GM12873 (cell line): ENCODE measurements at regions not wholly inside any gene's neighbourhood (a gene's known extent, or its start where the extent isn't known, plus 50 kb on each side); places are given as distances from the start of the nearest gene placed in this dataset.

Experiments used
- TF ChIP-seq, protein P1 (sequence below): IDR thresholded peaks from 2 replicates; pipeline ENCODE4 v1.5.1; 2012; ENCODE audit warnings: low read depth, mild to moderate bottlenecking, moderate library complexity, low read length, control low read depth; ENCODE audit not compliant: insufficient read depth; ENCODE audit errors: missing control alignments

DNA sequence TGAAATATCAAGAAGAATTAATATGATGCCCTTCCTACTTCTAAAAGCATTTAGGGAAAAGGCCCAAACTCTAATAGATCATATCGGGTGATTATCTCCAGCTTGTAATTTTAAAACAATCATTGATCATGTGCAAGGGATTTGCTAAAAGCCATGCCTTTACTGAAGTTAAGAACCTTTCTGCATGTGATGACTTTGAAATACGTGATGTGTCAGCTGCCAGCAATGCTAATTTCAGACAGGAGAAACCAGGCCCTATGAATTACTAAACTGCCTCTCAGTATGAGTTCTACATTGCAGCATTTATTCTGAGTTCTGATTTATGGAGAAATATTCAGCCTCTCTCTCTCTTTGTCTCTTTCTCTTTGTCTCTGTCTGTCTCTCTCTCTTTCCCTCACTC is 203.6 kb upstream of the AKR1E2 start:
- TF ChIP-seq, protein P1, sequence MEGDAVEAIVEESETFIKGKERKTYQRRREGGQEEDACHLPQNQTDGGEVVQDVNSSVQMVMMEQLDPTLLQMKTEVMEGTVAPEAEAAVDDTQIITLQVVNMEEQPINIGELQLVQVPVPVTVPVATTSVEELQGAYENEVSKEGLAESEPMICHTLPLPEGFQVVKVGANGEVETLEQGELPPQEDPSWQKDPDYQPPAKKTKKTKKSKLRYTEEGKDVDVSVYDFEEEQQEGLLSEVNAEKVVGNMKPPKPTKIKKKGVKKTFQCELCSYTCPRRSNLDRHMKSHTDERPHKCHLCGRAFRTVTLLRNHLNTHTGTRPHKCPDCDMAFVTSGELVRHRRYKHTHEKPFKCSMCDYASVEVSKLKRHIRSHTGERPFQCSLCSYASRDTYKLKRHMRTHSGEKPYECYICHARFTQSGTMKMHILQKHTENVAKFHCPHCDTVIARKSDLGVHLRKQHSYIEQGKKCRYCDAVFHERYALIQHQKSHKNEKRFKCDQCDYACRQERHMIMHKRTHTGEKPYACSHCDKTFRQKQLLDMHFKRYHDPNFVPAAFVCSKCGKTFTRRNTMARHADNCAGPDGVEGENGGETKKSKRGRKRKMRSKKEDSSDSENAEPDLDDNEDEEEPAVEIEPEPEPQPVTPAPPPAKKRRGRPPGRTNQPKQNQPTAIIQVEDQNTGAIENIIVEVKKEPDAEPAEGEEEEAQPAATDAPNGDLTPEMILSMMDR: no peak

DNA sequence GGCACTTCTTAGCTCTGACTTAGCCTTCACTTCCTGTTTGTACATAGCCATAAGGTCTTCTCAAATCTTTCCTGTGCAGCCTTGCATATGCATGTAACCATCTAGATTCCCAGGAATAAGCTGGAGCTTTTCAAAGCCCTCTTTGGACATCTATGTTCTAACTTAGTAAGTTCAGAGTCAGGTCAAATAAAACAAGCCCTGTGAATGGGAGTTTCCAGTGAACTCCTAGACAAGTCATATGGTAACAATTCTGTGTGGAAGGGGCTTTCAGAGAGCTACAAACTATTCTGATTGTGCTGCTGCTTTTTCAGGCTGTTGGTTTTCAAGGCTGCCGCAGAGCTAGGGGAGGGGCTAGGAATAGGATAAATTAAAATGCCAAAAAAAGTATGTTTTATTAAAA is 208.4 kb upstream of the AKR1E2 start:
- TF ChIP-seq, protein P1: no peak

GRCh38 chr10:4615042-4615441 is 211.0 kb upstream of the AKR1E2 start:
- TF ChIP-seq, protein P1: no peak

DNA sequence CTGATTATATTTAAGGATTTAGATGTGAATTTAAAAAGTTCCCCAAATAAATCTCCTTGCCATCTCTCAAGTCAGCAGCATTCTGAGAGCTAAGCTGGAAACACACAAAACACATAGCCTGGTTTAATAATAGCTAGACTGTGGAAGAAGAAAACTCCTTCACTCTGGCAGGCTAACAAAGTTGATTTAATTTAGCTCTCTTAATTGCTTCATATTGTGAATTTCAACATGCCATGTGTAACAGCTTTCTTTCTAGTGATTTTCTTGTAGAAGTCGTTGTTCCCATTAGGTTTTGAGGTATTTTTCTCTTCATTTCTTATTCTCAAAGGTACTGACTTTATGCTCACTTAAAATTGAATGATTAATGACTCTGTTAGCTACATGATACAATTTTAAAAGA is 216.8 kb upstream of the AKR1E2 start:
- TF ChIP-seq, protein P1: no peak

DNA sequence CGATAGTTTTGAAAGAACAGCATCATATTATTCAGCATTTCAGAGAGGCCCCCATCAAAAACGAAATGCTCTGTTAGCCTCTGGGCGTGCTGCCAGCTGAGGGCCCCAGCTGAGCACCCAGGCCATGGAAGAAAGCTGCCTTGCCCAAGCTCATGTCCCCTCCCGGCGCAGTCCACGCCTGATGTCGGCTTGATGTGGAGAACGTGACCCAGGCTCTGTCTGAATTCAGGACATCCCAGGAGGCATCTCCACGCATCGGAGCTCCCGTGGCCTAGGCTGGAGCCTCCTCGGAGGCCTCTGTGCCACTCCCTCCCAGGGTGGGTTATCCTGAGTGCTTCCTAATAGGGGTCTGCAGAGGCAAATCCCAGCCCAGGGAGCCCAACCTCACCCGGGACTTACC is 218.3 kb upstream of the AKR1E2 start:
- TF ChIP-seq, protein P1: no peak

- TF ChIP-seq, protein P1: no peak
These were observed 219.0 kb upstream of the AKR1E2 start for GRCh38 chr10:4606856-4607636.

GRCh38 chr10:4602764-4603491 is 223.1 kb upstream of the AKR1E2 start:
- TF ChIP-seq, protein P1: no peak
